Tibial nerve (tissue), 4 donors: ENCODE measurements at regions not wholly inside any gene's neighbourhood (a gene's known extent, or its start where the extent isn't known, plus 50 kb on each side); places are given as distances from the start of the nearest gene placed in this dataset.

ENCODE experiments used
- DNase-seq, 2 donors: peaks; one replicate each; pipeline ENCODE4 v3.0.0-alpha.2; 2019; ENCODE audit warnings: low spot score in 2 of 2
- H3K27ac ChIP-seq, 4 donors: fragments of 200-600 bp; sonication (generic) in 3 of 4; one replicate each; pipeline ENCODE4 v1.5.1; 2017 to 2019; ENCODE audit warnings: mild to moderate bottlenecking in 1 of 4
- H3K27me3 ChIP-seq, 2 donors: fragments of 200-600 bp; sonication (generic) in 1 of 2; one replicate each; pipeline versions ENCODE4 v1.5.1 to v1.6.0; 2017 to 2019
- H3K36me3 ChIP-seq, 3 donors: fragments of 200-600 bp; sonication (generic); one replicate each; pipeline ENCODE4 v1.5.1; 2018 to 2019
- H3K4me1 ChIP-seq, 4 donors: fragments of 200-600 bp; sonication (generic) in 3 of 4; one replicate each; pipeline ENCODE4 v1.5.1; 2017 to 2019
- H3K4me3 ChIP-seq, 4 donors: fragments of 200-600 bp; sonication (generic) in 3 of 4; one replicate each; pipeline ENCODE4 v1.5.1; 2017 to 2019; ENCODE audit warnings: mild to moderate bottlenecking in 1 of 4, moderate library complexity in 1 of 4
- H3K9me3 ChIP-seq, 4 donors: fragments of 200-600 bp; sonication (generic) in 3 of 4; one replicate each; pipeline ENCODE4 v1.5.1; 2017 to 2019
- CTCF ChIP-seq, 5 experiments: fragments of 200-600 bp in 3 of 5; fragments of 450-650 bp in 2 of 5; sonication (generic) in 3 of 5; IDR thresholded peaks; one replicate each; pipeline ENCODE4 v1.5.1; 2016 to 2019; ENCODE audit warnings: antibody characterized with exemption in 5 of 5, mild to moderate bottlenecking in 3 of 5, moderate library complexity in 2 of 5
- EP300 ChIP-seq, 2 donors: sonication (generic); formaldehyde crosslinking; IDR thresholded peaks; one replicate each; pipeline ENCODE4 v1.6.1; 2017; ENCODE audit warnings: antibody characterized with exemption in 2 of 2, mild to moderate bottlenecking in 1 of 2
- POLR2A ChIP-seq, 2 donors: fragments of 450-650 bp; IDR thresholded peaks; one replicate each; pipeline ENCODE4 v1.6.1; 2017; ENCODE audit warnings: antibody characterized with exemption in 2 of 2, mild to moderate bottlenecking in 2 of 2, moderate library complexity in 2 of 2
- WGBS, 2 donors: methylation state at CpG; one replicate each; pipeline ENCODE4 v1.1.5; 2018; 5-methylcytosine and 5-hydroxymethylcytosine counted together

- WGBS, 2 donors: 25 to 35% methylated on average over 5 of the region's 5 CpGs
- Histone ChIP-seq H3K36me3 (no peaks in the 10 kb centered on the region), H3K9me3 (no peaks in the 10 kb centered on the region), H3K4me3 (no peak overlapping the region), H3K27ac (no peak overlapping the region), H3K27me3 (no peaks in the 10 kb centered on the region), H3K4me1 (no peaks in the 10 kb centered on the region)
- TF ChIP-seq POLR2A (IDR thresholded peaks at IDR 0.05): no peak
- TF ChIP-seq EP300 (IDR thresholded peaks at IDR 0.05): no peak
- no peak for TF ChIP-seq CTCF (IDR thresholded peaks at IDR 0.05)
- DNase-seq: no peak
Observed at GRCh38 chr7:52695973-52696595, 339.3 kb upstream of the POM121L12 start.

GRCh38 chr7:52691257-52691656, 344.2 kb upstream of the POM121L12 start:
- Histone ChIP-seq H3K27me3 (no peaks in the 10 kb centered on the region), H3K36me3 (no peaks in the 10 kb centered on the region), H3K4me3 (no peak overlapping the region), H3K27ac (no peak overlapping the region), H3K4me1 (no peaks in the 10 kb centered on the region), H3K9me3 (no peaks in the 10 kb centered on the region)
- no peak for DNase-seq
- TF ChIP-seq POLR2A (IDR thresholded peaks at IDR 0.05): no peak
- TF ChIP-seq CTCF (IDR thresholded peaks at IDR 0.05): no peak
- no peak for TF ChIP-seq EP300 (IDR thresholded peaks at IDR 0.05)
- WGBS, 2 donors: 54 to 60% methylated on average over 1 of the region's 1 CpG

GRCh38 chr7:52689912-52690311, 345.5 kb upstream of the POM121L12 start:
- no peak for DNase-seq
- Histone ChIP-seq H3K27ac (no peak overlapping the region), H3K9me3 (no peaks in the 10 kb centered on the region), H3K36me3 (no peaks in the 10 kb centered on the region), H3K4me1 (no peaks in the 10 kb centered on the region), H3K4me3 (no peak overlapping the region), H3K27me3 (no peaks in the 10 kb centered on the region)
- 66 to 81% methylated on average over 2 of the region's 2 CpGs for WGBS, 2 donors
- no peak for TF ChIP-seq EP300 (IDR thresholded peaks at IDR 0.05)
- no peak for TF ChIP-seq CTCF (IDR thresholded peaks at IDR 0.05)
- no peak for TF ChIP-seq POLR2A (IDR thresholded peaks at IDR 0.05)

GRCh38 chr7:52685333-52685732, 350.1 kb upstream of the POM121L12 start:
- WGBS, 2 donors: 55 to 65% methylated on average over 3 of the region's 3 CpGs
- H3K27ac ChIP-seq: no peak overlapping the region
- no peaks in the 10 kb centered on the region for H3K4me1 ChIP-seq
- H3K36me3 ChIP-seq: no peaks in the 10 kb centered on the region
- TF ChIP-seq POLR2A (IDR thresholded peaks at IDR 0.05) (no peak), EP300 (IDR thresholded peaks at IDR 0.05) (no peak), CTCF (IDR thresholded peaks at IDR 0.05) (no peak)
- no peak overlapping the region for H3K4me3 ChIP-seq
- H3K9me3 ChIP-seq: no peaks in the 10 kb centered on the region
- no peak for DNase-seq
- H3K27me3 ChIP-seq: no peaks in the 10 kb centered on the region

- H3K36me3 ChIP-seq: no peaks in the 10 kb centered on the region
- no peaks in the 10 kb centered on the region for H3K9me3 ChIP-seq
- DNase-seq: no peak
- no peaks in the 10 kb centered on the region for H3K4me1 ChIP-seq
- no peak overlapping the region for H3K4me3 ChIP-seq
- 84% methylated on average over 2 of the region's 2 CpGs for WGBS, 2 donors
- TF ChIP-seq EP300 (IDR thresholded peaks at IDR 0.05): no peak
- TF ChIP-seq CTCF (IDR thresholded peaks at IDR 0.05): no peak
- no peak for TF ChIP-seq POLR2A (IDR thresholded peaks at IDR 0.05)
- H3K27me3 ChIP-seq: no peaks in the 10 kb centered on the region
- H3K27ac ChIP-seq: no peak overlapping the region
Observed at GRCh38 chr7:52684388-52684787, 351.0 kb upstream of the POM121L12 start.
